ENCODE measurements at regions not wholly inside any gene's neighbourhood (a gene's known extent, or its start where the extent isn't known, plus 50 kb on each side); places are given as distances from the start of the nearest gene placed in this dataset.

- Histone ChIP-seq H3K4me1 (ENCODE audit: insufficient read depth, low read length) (no peaks in the 10 kb centered on the region), H3K27me3 (ENCODE audit: control insufficient read depth in 1 of 2, insufficient read depth in 2 of 2, low read length in 2 of 2) (peaks cover 0 to 2% of the 10 kb centered on the region in 2 experiments), H3K27ac (ENCODE audit: low read depth in 1 of 2, low read length in 2 of 2) (no peak overlapping the region), H3K9me3 (ENCODE audit: control insufficient read depth in 1 of 2, insufficient read depth in 1 of 2, low read length in 2 of 2) (no peaks in the 10 kb centered on the region), H3K36me3 (ENCODE audit: insufficient read depth, low read length) (no peaks in the 10 kb centered on the region), H3K4me3 (ENCODE audit: low read length) (no peak overlapping the region)
- CTCF ChIA-PET: no interaction called here
- Mint-ChIP-seq H3K4me1 (ENCODE audit: low read depth) (no peaks in the 10 kb centered on the region), H3K27me3 (peaks cover 7% of the 10 kb centered on the region), H3K4me3 (no peak overlapping the region), H3K27ac (no peak overlapping the region), H3K9me3 (no peaks in the 10 kb centered on the region), H3K36me3 (ENCODE audit: low read depth) (no peaks in the 10 kb centered on the region)
- no peak for ATAC-seq (ENCODE audit: poor library complexity)
- POLR2A ChIA-PET: no interaction called here
- intact Hi-C loops (cut with DNase I, micrococcal nuclease): no loop called here
- no peak for DNase-seq
- TF ChIP-seq, protein P1, sequence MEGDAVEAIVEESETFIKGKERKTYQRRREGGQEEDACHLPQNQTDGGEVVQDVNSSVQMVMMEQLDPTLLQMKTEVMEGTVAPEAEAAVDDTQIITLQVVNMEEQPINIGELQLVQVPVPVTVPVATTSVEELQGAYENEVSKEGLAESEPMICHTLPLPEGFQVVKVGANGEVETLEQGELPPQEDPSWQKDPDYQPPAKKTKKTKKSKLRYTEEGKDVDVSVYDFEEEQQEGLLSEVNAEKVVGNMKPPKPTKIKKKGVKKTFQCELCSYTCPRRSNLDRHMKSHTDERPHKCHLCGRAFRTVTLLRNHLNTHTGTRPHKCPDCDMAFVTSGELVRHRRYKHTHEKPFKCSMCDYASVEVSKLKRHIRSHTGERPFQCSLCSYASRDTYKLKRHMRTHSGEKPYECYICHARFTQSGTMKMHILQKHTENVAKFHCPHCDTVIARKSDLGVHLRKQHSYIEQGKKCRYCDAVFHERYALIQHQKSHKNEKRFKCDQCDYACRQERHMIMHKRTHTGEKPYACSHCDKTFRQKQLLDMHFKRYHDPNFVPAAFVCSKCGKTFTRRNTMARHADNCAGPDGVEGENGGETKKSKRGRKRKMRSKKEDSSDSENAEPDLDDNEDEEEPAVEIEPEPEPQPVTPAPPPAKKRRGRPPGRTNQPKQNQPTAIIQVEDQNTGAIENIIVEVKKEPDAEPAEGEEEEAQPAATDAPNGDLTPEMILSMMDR (IDR thresholded peaks at IDR 0.05): no peak
These were observed 89.0 kb upstream of the HK2 start for GRCh38 chr2:74744731-74745515.

DNA sequence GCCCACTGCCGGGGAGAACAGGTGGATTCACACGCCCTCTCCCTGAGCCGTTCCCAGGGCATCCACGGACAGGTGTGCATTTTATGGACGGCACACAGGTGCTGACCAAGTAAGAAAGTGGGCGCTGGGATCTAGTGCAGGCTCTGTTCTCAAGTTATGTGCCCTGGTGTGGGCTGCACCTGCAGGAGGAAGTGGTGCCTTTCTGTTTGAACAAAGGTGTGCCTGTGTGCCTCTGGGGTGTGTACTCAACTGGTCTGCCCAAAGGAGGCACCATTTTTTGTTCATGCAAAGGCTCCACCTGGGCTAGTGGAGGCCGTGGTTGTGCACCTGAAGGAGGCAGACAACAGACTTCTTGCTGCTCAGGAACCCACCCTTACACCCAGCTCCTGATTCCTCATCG is 88.2 kb upstream of the HK2 start:
- Mint-ChIP-seq H3K27ac (no peak overlapping the region), H3K36me3 (ENCODE audit: low read depth) (no peaks in the 10 kb centered on the region), H3K4me1 (ENCODE audit: low read depth) (no peaks in the 10 kb centered on the region), H3K9me3 (no peaks in the 10 kb centered on the region), H3K4me3 (no peak overlapping the region), H3K27me3 (peaks cover 9% of the 10 kb centered on the region)
- no peak for DNase-seq
- TF ChIP-seq, protein P1 (IDR thresholded peaks at IDR 0.05): no peak
- ChIA-PET POLR2A (no interaction called here), CTCF (no interaction called here)
- Histone ChIP-seq H3K27ac (ENCODE audit: low read depth in 1 of 2, low read length in 2 of 2) (no peak overlapping the region), H3K36me3 (ENCODE audit: insufficient read depth, low read length) (no peaks in the 10 kb centered on the region), H3K4me1 (ENCODE audit: insufficient read depth, low read length) (no peaks in the 10 kb centered on the region), H3K9me3 (ENCODE audit: control insufficient read depth in 1 of 2, insufficient read depth in 1 of 2, low read length in 2 of 2) (no peaks in the 10 kb centered on the region), H3K4me3 (ENCODE audit: low read length) (no peak overlapping the region), H3K27me3 (ENCODE audit: control insufficient read depth in 1 of 2, insufficient read depth in 2 of 2, low read length in 2 of 2) (peaks cover 0 to 2% of the 10 kb centered on the region in 2 experiments)
- ATAC-seq (ENCODE audit: poor library complexity): no peak
- intact Hi-C loops (cut with DNase I, micrococcal nuclease): no loop called here

DNA sequence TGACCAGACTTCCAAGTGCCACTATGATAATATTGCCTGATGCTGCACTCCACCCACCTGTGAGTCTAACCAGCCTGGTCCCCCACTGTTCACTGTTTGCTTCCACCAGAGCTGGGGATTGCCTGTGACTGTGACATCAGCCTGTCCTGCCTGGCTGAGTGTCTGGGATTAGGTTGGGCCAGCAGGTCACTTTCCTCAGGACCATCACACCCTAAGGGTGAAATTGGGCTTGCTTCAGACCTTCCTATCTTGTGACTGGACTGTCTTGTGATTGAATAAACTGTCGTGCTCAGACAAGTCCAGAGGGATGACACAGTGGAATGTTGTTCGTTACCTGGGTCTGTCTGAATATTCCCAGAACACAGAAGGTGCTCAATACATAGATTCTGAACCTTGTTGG is 87.4 kb upstream of the HK2 start:
- ChIA-PET POLR2A (no interaction called here), CTCF (no interaction called here)
- DNase-seq (no peak), ATAC-seq (ENCODE audit: poor library complexity) (no peak)
- TF ChIP-seq, protein P1 (IDR thresholded peaks at IDR 0.05): no peak
- Mint-ChIP-seq H3K36me3 (ENCODE audit: low read depth) (no peaks in the 10 kb centered on the region), H3K27ac (no peak overlapping the region), H3K4me3 (no peak overlapping the region), H3K9me3 (no peaks in the 10 kb centered on the region), H3K27me3 (peaks cover 9% of the 10 kb centered on the region), H3K4me1 (ENCODE audit: low read depth) (no peaks in the 10 kb centered on the region)
- no peaks in the 10 kb centered on the region for H3K36me3 ChIP-seq (ENCODE audit: insufficient read depth, low read length)
- no peaks in the 10 kb centered on the region for H3K4me1 ChIP-seq (ENCODE audit: insufficient read depth, low read length)
- no peaks in the 10 kb centered on the region for H3K9me3 ChIP-seq (ENCODE audit: control insufficient read depth in 1 of 2, insufficient read depth in 1 of 2, low read length in 2 of 2)
- intact Hi-C loops (cut with DNase I, micrococcal nuclease): no loop called here
- no peak overlapping the region for H3K27ac ChIP-seq (ENCODE audit: low read depth in 1 of 2, low read length in 2 of 2)
- peaks cover 0 to 2% of the 10 kb centered on the region in 2 experiments for H3K27me3 ChIP-seq (ENCODE audit: control insufficient read depth in 1 of 2, insufficient read depth in 2 of 2, low read length in 2 of 2)
- no peak overlapping the region for H3K4me3 ChIP-seq (ENCODE audit: low read length)
